HG03432 (cell line): ENCODE measurements at regions not wholly inside any gene's neighbourhood (a gene's known extent, or its start where the extent isn't known, plus 50 kb on each side); places are given as distances from the start of the nearest gene placed in this dataset.
"Not testable (repeated sequence)": the region's sequence is repeated elsewhere in the genome, so short reads cannot be mapped to it uniquely, and the experiment has no call there.

ENCODE experiments used
- ATAC-seq: cut with Tn5 transposase; IDR thresholded peaks from one replicate; pipeline ENCODE4 v1.9.1; 2021; ENCODE audit warnings: mild to moderate bottlenecking, moderate library complexity; ENCODE audit not compliant: unreplicated experiment

DNA sequence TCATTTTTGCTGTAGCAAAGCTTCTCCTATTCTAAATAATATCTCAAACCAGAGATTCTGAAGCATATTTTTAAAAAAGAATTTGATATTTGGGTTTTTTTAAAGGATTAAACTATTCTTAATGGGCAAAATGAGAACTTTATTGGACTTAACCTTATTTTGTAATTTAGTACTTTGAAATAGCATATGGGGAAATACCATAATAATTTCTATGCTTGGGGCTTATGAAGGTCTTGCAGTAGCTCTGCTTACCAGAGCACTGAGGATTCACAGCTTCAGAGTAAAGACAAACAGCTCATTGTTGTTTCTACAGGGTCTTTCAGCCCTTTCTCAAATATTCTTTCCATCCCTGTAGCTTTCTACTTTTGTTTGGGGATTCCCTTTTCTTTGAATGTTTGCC, 111.2 kb upstream of the ZNF648 start:
- ATAC-seq, result no peak

DNA sequence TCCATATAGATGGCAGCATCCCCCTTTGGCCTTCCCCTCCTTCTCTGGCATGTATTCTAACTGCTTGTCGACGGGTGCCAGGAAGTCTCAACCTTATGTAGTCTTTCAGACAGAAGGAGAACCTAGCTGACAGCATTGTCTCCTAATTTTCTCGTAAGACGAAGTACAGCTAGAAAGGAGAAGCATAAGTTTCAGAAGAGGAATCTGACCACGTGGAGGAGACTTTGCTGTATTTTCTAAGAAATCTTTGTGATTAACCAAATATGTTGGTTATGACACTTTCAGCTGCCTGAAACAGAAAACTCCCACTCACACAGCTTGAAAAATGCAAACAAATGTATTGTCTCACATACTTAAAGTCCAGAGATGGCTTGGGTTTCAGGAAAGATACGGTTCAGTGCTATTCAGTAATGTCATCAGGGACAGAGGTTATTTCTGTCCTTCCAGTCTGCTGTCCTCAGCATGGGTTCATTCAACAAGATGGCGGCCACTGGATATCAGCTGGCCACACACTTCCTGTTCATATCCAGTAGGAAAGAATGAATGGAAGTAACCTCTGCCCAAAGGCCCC, 109.5 kb upstream of the ZNF648 start:
- peak; percentile 48 for ATAC-seq

DNA sequence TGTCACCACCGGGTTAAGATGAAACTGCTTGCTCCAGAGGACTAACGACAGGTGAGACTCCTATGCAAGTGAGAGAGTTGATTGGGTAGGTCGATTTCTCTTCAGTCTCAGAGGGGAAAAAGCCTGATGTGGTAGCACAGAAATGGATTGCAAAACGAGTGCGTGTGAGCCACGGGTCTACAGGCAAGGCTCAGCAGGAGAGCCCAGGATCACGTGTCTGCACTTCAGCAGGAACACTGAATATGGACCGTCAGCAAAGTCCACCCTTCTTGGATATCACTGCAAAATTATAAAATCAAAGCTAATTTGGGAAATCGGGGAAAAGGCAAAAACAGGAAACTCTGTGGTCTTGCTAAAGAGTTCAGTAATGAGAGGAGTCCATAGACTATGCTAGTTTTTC, 107.7 kb upstream of the ZNF648 start:
- ATAC-seq, result no peak

DNA sequence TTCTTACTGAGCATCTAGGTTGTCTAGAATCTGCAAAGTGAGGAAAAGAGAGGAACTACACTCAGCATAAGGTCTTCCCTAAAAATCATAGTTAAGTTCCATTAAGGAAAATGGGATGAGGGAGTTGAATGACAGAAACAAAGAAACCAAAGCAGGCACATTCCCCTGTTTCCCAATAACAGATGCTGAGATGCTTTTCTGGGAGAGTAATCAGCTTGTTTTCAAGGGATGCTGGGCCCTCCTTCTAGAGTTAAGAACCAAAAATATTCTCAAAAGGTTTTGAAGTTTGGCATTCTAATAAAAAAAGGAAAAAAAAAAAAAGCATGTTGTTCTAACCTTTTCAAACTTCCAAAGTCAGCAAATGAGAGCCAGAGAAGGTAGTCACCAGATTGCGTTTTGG, 105.2 kb upstream of the ZNF648 start:
- ATAC-seq, result no peak

DNA sequence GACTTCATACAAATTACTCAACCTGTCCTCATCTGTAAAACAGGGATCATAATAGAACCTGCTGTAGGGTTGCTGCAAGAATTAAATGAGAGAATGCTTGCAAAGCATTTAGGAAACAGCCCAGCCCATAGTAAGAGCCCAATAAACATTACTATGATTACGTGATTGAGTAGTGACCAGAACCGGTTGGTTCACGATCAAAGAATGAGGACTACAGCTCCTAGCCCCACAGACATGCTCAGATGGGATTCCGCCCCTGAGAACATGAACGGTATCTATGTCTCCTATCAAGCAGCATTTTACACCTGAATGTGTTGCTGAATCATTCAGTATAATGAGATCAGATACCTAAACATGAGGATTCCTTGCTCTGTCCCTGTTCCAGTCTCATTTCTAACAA, 104.8 kb upstream of the ZNF648 start:
- ATAC-seq, result no peak

DNA sequence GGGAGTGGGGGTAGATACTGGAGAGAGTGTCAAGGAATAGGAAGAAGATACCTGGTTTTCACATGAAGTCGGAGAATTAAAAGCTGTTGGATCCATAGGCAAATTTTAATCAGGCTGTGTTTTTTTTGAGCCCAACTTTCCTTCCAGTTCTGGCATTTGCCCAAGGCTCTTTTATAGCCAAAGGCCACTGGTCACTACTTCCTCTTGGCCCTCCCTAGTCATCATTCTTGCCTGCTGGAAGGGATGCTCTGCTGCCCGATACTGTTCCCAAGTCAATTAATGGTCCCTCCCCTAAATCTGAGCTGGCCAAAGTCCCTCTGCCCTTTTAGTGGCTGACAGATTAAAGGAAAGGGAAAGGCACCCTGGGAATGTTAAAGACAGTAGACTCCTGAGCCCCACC, 102.8 kb upstream of the ZNF648 start:
- no peak for ATAC-seq

DNA sequence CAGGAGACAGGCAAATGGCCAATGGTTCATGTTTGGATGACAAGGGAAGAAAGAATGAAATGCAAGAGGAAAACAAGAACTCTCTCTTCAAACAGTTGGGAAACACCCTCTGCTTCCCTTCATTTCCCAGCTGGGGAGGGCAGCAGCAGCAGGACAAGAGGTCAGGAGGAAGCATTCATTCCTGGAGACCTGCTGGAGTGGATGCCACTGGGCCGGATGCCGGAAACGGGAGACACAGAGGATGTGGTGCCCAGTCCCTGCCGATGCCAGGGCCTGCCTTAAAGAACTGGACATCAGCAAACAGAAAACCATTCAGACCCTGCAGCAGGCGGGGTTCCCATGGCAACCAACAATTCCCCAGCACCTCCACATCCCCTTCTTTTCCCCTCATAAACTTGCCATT, 102.3 kb upstream of the ZNF648 start:
- no peak for ATAC-seq

DNA sequence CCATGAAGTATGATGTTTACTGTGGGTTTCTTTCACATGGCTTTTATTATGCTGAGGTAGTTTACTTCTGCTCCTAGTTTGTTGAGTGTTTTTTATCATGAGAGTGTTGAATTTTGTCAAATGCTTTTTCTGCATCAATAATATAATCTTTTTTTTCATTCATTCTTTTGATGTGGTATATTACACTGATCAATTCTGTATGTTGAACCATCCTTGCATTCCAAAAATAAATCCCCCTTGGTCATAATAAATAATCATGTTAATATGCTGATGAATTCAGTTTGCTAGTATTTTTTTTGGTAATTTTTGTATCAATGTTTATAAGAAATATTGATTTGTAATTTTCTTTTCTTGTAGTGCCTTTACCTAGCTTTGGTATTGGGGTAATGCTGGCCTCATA, 97.9 kb upstream of the ZNF648 start:
- ATAC-seq, result no peak

DNA sequence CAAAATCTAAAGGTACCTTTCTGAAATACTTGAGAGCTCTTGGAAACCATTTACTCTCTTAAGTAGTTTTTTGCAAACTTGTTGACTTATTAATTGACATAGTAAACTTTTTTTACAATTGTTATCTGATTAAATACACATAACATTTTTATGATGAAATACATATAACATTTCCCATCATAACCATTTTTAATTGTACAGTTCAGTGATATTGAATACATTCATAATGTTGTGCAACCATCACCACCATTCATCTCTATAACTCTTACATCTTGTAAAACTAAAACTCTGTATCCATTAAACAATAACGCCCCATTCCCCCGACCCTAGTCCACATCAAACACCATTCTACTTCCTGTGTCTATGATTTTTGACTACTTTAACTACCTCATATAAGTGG, 95.7 kb upstream of the ZNF648 start:
- no peak for ATAC-seq

DNA sequence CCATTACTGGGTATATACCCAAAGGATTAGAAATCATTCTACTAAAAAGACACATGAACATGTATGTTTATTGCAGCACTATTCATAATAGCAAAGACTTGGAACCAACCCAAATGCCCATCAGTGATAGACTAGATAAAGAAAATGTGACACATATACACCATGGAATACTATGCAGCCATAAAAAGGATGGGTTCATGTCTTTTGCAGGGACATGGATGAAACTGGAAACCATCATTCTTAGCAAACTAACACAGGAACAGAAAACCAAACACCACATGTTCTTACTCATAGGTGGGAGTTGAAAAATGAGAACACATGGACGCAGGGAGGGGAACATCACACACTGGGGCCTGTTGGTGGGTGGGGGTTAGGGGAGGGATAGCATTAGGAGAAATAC, 92.9 kb upstream of the ZNF648 start:
- ATAC-seq, result not testable (repeated sequence)

DNA sequence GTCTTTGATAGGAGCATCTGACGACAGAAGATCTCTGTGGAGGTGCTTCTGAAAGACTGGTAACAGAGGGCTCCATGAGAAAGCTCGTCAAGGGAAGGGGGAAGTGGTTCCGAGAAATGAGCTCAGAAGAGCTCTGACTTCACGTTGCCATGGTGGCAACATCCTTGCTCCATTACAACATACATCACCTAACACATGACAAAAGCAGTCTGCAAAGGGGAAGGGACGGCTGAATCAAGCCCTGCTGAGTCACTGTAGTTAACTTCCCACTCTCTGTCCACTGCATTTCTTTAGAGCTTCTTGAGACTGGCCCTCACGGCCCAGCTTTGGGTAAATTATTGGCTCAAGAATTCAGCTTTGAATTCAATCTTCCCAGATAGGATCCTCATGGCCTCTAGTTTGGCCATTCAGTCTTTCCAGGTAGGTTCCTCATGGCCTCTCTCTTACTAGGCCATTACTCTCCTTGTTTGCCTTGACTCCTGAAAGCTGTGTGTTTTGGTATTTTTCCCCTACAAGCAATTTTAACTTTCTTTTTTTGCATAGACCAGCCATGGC, 88.0 kb upstream of the ZNF648 start:
- ATAC-seq, result peak; percentile 28

DNA sequence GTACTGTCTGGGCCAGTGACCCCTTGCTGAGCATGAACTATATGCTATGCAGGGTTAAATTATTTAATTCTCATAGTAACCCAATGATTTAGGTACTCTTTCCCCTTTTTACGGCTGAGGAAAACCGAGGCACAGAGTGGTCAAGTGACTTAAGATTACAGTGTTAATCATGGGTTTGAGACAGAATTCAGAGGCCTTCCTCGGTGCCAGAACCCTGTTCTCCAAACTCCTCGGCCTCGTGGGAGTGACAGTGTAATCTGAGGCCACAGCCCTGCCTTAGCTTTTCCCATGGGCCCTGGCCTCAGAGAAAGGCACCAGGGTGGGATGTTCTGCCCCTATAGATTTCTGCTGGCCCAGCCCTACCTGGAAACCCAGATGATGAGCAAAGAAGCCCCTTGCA, 86.4 kb upstream of the ZNF648 start:
- no peak for ATAC-seq

DNA sequence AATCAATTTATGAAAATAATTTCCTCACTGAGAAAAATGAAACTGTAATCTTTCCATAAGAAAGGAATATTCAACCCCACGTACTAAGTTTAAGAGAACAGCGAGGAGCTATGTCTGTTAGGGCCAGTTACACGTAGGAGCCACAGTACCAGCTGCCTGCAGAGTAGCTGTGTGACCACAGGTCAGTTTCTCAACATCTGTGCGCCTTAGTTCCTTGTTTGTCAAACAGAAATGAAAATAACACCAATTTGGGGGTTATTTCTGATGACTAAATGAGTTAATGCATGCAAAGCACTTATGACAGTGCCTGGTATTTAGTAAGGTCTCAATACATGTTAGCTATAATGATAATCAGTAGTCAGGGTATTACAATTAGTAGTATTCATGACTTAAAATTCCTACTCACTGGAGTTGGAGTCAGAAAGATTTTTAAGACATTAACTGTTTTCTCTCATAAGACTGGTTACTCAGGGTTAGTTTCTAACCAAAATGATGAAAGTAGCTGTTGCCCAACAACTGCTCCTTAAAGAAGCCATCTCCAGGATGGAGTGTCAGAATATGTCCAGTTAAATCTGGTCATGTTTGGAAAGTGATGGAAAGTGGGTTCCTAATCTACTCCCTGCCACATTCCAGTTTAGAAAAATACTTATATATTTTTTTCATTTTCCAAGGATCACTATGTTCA, 85.8 kb upstream of the ZNF648 start:
- ATAC-seq, result peak; percentile 85

DNA sequence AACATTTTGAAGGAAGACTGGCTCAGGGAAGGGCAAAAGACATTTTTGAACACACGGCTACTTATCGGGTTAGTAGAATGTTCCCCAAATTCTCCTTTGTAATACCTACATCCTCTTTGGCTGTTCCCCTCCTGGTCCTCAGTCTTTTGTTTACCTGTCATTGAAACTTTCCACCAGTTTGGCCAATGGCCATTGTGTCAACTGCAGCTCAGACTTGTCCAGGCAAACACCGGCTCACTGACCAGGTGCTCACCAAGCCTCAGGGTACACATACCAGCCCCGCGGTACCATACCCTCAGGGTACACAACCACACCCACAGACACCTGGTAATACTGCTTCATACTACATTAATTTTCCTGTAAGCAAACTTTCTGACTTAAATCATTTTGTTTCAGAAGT, 84.8 kb upstream of the ZNF648 start:
- ATAC-seq, result no peak

DNA sequence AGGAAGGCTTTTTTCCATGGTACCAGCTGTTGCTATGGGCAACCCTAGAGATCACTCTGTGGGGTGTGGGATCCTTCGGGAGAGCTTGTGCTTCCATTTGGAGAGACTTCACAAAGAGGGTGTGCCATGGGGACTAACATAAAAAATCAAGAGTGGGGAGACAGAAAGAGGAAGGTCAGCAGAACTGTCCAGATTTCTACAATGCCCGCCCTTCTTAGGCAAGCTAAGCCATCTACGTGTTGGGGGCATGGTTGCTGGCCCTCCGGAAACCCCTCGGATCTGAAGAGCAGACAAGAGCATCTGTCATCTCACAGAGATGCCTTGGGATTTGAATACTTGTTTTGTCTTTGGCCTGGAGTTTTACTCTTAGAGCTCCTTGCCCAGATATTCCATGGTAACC, 83.9 kb upstream of the ZNF648 start:
- no peak for ATAC-seq

DNA sequence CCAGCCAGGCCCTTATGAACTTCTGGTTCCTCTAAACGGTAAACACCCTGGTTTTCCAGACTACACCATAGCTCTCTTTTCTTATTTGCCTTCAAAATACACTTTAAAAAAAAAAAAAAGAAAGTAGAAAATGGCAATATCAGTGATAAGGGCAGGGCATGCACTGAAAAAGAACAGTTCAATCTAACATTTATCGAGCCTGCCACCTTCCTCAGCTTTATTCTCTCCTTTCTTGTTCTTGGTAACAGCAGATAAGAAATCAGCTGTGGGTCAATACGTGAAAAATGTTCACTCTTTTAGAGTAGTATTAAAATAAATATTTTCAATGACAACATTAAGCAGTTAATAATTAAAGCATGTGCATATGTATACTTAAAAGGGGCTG, 83.1 kb upstream of the ZNF648 start:
- ATAC-seq, result no peak

DNA sequence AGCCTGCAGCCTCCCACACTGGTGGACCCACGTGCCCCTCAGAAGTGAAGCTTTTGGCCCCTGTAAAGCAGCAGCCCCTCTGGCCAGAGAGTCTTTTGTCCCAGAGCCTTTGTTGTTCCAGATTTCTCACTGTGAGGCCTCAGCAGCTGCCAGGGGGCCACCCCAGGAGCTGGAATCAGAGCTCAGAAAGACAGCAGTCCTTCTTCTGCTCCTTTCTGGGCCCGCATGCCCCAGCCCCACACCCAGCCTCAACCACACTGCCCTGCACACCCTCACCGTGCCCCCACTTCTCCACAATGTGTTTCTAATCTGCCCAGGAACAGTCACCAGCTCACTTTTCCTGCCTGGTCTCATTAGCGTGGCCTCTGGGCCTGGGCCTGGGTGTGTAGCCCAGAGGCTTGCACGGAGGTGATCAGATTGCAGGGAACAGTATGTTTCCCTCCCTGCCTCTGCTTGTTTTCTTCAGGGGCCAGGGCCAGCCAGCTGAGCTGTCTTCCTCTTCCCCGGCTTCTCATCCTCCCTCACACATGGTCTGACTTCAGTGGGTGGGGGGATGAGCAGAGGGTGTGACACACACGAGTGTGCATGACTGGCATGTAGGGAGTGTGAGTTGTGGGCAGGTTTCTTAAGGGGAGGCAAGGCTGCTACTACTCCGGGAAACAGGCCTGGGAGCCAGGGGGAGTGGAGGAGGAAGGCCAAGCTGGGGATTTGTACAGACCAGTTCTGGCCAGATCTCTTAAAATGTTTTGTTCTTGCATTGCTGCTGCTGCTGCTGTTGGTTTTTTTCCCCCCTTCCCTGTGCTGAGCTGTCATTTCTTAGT, 82.5 kb upstream of the ZNF648 start:
- ATAC-seq, result no peak

DNA sequence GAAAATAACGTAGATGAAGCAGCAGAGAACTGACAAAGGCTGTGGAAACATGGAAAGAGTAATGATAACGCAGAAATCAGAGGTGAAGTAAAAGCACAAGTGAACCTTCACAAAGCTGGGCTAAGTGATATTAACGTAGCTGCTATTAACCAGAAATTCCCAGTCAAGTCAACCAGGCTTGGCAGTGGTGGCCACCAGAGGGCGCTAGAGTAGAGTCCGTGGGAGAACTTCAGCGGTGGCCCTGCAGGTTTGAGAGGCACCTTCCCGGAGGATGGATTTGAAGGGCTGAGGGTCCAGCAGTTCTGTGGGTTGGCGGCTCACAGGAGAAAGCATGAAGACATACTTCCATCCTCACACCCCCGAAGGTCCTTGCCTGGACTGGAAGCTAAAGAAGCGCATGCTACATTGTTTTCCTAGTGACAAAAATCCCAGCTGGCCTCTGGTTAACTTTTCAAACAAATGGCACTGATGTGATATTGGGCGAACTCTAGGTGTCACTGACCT, 81.7 kb upstream of the ZNF648 start:
- ATAC-seq, result peak; percentile 31

DNA sequence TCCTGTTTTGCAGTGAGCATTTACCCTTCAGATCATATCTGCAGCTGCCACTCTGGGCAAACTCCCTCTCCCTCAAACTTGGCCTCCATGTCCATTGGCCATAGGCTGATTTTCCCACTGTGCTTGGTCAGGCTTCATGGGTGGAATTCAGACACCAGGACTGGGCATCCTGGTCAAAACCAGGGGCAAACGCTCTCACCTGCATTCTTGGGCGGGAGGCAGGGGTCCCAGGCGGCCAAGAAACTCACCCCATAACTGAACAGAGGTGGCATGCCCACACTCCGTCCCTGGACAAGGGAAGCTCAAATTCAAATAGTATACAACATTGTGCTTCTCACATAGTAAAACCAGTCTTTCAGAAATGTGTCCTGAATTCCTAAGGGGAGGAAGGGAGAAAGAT, 81.1 kb upstream of the ZNF648 start:
- ATAC-seq, result no peak

DNA sequence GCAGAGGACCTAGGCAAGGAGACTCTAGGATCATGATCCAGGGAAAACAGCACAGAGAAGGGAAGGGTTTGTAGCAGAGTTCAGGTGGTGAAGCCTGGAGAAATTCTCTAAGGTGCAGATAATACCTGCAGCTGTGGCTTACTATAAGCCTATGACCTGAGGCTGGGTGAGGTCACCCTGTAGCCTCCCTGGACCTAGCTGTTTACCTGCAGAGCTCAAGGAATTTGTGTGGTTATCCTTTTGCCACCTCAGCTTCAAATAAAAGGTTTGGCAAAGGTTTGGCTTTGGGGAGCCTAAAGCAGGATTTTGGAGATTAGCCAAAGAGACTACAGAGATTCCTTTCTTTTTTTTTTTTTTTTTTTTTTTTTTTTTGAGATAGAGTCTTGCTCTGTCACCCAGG, 79.5 kb upstream of the ZNF648 start:
- no peak for ATAC-seq

DNA sequence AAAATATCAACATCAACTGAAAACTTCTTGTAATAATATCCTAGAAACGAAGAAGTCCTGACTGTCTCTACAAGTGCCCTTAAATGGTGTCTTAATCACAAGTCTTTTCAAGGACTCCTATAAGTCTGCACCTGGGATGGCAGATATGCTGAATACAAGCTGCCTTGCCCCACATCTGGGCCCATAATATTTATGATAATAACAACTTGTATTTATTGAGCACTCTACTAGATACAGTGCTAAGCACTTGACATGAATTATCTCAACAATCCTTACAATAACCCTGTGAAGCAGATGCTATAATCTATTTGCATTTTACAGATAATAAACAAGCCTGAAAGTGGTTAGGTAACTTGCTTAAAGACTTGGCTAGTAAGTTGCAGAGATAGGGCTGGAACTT, 78.0 kb upstream of the ZNF648 start:
- no peak for ATAC-seq

DNA sequence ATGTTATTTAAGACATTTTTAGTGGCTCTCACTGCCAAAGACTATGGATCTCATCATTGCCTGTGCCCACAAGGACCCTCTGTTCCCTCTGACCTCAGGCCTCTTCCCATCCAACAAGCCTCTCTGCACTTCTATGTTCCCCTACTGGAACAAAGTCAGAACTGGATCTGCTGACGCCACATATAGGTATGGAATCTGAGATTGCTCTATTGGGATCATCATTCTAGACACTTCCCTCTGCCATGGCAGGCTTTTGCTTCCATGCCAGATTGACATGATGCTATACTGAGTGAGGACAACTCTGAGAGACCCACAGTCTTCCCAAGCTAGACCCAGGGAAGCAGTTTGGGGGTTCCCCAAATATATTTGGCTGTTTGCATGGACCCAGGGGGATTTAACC, 76.0 kb upstream of the ZNF648 start:
- no peak for ATAC-seq
